GM18867 (cell line): ENCODE measurements at regions not wholly inside any gene's neighbourhood (a gene's known extent, or its start where the extent isn't known, plus 50 kb on each side); places are given as distances from the start of the nearest gene placed in this dataset.
"Not testable (repeated sequence)": the region's sequence is repeated elsewhere in the genome, so short reads cannot be mapped to it uniquely, and the experiment has no call there.

Experiments
- ATAC-seq: cut with Tn5 transposase; IDR thresholded peaks from one replicate; pipeline ENCODE4 v1.9.1; 2021; ENCODE audit warnings: mild to moderate bottlenecking, moderate library complexity; ENCODE audit not compliant: unreplicated experiment

DNA sequence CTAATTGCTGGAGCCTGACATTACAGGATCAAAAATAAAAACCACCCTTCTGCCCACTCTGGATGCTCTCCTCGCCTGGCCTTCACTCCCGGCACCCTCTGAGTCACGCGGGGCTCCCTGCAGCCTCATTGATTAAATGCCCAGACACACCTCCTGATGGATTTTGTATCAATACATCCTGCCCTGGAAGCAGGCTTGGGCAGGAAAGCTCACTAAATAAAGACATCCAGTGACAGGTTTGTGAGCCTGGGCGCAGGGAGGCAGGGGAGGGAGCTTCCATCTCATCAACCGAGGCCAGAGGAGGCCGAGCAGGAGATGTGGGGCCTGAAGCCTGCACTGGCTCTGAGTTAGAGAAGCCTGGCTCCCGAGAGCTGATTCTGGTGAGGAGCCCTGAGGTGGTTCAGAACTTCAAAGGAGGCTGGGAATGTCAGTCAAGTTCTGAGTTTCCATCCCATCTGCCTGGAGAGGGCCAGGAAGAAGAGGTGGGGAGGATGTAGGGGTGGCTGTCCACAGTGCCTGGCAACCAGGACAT lies 318.6 kb downstream of the ADGRD1 start:
- ATAC-seq = not testable (repeated sequence)

DNA sequence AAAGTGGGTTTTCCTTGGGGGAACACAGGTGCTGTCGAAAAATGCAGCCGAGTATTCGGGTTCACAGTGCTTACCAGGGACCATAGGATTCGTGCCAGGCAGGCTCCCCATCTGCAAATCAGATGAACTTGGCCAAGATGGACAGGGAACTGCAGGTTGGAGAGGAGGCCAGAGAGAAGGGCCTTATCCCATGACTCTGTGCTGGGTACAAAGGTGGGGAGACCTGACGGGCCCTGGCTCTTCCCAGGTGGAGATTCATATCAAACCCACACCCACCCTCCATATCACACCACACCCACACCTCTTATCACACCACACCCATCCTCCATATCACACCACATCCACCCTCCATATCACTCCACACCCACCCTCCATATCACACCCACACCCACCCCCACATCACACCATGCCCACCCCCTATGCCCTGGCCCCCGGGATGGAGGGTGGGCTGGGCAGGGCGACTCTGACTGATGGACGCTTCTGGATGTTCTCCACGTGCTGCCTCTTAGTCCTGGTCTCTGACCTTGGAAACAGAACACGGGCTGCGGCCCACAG lies 319.7 kb downstream of the ADGRD1 start:
- ATAC-seq = no peak

DNA sequence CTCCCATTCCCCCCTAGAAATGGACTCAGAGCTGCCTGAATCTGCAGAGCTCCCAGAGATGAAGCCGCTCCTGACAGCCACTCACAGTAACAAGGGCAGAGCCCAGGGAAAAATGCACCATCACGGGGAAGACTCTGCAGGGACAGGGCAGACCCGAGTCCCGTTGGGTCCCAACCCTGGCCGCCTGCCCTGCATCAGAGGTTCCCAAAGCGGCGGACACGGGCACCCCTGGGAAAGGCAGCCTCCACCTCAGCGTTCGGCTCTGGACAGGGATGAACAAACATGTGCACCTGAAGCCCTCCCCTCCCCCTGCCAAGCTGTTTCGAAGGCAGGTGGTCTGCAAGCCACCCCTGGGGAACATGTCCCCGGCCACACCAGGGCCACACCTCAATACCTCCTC lies 320.4 kb downstream of the ADGRD1 start:
- no peak for ATAC-seq

DNA sequence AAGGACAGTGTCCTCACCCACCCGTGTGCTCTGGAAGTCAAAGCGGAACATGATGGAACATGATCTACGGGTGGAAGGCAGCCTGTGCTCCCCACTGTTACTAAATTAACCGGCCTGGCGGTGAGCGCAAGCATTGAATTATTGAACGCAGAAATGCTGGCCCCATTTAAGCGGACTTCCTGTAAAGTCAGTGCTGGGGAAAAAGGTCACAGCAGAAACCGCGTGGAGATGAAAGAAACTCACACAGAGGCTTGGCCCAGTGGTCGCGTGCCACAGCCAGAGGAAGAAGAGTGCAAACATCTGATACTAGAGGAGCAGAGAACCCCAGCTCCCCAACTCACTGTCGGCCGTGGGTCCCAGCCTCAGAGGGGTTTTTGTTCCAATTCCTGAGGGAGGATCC lies 321.2 kb downstream of the ADGRD1 start:
- ATAC-seq = no peak

DNA sequence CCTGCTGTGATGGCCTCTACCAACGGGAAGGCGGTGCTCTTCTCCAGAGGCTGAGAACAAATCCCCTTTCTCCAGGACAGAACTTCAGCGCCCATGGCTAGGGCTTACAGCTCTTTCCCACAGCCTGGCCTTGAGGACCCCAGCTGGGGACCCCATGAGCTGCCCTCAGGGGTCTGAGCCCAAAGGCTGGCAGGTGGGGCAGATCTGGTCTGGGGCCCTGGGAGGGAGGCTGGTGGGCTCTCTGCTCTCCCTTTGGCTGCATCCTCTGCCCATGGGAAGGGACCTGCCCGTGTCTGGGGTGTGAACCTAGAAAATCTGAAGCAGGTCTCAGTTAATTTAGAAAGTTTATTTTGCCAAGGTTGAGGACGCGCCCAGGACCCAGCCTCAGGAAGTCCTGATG lies 322.1 kb downstream of the ADGRD1 start:
- ATAC-seq = no peak

DNA sequence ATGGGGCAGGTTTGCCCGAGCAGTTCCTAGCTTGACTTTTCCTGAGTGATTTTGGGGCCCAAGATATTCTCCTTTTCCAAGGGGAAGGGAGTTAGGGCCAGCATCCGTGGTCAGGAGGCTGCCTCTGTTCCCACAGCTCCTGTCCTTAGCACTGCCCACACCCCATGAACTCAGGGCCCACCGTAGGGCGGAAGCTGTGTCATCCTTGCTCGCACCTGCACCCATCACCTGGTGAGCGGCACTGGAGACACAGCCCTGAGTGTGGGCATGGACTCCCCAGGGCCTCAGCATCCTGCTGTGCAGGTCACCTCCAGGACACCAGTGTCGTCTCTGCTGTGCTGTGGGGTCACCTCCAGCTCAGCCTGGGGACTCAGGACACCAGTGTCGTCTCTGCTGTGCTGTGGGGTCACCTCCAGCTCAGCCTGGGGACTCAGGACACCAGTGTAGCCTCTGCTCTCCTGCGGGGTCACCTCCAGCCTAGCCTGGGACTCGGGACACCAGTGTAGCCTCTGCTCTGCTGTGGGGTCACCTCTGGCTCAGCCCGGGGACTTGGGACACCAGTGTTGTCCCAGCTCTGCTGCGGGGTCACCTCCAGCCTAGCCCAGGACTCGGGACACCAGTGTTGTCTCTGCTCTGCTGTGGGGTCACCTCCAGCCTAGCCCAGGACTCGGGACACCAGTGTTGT lies 322.9 kb downstream of the ADGRD1 start:
- no peak for ATAC-seq

DNA sequence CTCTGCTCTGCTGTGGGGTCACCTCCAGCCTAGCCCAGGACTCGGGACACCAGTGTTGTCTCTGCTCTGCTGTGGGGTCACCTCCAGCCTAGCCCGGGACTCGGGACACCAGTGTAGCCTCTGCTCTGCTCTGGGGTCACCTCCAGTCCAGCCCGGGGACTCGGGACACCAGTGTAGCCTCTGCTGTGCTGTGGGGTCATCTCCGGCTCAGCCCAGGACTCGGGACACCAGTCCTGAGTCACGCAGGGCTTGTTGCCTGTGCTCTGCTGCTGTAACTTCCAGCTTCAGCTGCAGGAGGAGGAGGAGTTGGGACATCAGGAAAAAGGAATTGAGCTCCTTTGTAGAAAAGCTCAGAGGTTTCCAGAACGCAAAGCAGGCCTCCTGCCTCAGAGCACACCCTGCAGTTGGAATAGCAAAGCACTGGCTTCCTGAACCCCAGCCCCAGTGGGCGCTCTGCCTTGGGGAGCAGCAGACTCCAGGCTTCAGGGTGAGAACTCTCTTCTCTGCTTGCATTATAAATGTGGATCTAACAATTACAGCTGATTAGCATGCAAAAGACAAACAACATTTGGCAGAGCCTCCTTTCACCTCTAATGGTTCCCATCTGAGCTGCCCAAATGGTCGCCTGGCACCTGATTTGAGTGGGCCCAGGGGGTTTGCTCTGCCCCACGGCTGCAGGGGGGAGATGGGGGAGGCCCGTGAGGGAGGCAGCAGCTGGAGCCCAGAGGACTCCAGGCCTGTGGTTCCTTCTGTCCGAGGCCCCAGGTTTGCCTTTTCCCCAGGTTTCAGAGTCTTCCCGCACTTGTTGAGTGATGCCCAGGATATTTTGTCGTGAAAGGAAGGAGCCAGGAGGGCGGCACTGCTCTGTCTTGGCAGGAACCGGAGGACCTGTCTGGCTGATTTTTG lies 323.7 kb downstream of the ADGRD1 start:
- not testable (repeated sequence) for ATAC-seq

DNA sequence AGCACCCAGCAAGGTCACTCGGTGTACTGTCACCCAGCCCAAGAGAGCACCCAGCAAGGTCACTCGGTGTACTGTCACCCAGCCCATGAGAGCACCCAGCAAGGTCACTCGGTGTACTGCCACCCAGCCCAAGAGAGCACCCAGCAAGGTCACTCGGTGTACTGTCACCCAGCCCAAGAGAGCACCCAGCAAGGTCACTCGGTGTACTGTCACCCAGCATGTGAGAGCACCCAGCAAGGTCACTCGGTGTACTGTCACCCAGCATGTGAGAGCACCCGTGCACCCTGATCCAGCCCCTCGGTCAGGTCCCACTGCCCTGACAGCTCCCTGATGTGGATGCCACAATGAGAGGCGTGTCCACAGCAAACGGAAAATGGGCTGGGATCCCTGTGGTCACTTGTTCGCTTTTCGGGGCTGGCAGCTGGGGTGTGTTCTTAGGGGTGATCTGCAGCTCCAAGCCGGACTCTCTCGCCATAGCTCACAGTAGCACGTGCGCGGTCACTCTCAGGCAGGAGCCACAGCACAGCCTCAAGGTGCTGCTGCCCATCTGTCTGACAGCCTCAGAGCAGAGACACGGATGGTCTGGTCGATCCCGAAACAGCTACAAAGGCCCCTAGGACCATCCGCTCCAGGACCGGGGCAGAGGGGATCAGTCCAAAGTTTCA lies 324.9 kb downstream of the ADGRD1 start:
- not testable (repeated sequence) for ATAC-seq

DNA sequence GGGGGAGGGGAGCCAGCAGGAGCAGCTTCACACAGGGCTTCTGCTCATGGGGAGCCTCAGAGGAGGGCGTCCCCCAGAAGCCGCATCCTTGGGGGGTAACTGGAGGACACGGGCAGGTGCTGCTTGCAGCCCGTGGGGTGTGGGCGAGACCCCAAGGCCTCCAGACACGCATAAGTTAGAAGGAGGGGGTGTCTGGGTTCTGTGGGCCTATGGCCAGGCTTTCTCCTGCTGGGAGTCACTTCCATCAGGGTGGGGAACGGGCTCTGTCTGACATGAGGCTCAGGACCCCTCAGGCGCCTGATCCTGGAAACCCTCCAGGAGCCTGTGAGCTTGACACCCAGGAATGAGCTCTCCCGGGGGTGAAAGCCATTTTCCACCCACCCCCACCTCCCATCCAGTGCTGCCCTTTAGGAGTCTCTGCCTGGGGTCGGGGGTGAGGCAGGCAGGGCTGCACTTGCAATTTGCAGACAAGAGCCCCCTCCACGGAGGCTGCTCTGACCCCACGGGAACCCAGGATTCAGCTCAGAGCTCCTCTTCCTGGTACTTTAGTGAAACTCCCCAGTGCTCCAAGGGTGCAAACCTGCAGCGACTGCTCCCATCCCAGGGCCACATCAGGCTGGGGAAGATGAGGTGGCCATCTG lies 325.7 kb downstream of the ADGRD1 start:
- no peak for ATAC-seq

DNA sequence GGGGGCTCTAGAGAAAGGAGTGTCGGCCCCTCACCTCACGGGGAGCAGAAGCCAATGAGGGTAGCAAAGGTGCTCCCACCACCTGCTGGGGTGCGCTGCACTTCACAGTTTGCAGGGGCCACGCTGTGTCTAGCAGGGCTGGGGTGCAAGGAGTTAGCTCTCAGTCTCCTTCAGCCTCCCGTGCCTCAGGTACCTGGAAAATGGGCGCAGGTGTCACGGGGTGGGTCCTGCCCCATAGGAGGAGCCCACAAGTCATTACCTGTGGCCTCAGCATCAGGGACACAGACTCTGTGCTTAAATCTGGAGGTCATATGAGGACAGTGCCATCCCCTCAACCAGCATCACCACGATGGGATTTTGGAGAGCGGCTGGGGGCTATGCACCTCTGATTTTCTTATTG lies 326.7 kb downstream of the ADGRD1 start:
- ATAC-seq = no peak

DNA sequence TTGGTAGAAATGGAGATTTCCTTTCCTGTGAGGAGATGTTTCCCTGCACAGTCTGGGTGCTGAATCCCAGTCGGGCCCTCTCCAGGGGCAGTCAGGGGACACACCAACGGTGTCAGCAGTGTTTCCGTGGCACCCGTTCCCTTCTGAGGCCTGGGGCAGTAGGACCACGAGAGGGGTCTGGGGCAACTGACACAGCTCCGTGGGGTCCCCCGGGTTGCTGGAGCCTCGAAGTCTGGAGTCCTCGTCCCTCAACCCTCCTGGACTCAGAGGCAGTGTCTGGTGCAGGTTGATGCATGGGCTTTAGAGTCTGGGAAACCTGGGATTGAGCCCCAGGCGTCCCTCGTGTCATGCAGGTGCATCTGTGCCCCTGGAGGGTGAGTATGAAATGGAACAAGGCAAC lies 327.3 kb downstream of the ADGRD1 start:
- no peak for ATAC-seq

DNA sequence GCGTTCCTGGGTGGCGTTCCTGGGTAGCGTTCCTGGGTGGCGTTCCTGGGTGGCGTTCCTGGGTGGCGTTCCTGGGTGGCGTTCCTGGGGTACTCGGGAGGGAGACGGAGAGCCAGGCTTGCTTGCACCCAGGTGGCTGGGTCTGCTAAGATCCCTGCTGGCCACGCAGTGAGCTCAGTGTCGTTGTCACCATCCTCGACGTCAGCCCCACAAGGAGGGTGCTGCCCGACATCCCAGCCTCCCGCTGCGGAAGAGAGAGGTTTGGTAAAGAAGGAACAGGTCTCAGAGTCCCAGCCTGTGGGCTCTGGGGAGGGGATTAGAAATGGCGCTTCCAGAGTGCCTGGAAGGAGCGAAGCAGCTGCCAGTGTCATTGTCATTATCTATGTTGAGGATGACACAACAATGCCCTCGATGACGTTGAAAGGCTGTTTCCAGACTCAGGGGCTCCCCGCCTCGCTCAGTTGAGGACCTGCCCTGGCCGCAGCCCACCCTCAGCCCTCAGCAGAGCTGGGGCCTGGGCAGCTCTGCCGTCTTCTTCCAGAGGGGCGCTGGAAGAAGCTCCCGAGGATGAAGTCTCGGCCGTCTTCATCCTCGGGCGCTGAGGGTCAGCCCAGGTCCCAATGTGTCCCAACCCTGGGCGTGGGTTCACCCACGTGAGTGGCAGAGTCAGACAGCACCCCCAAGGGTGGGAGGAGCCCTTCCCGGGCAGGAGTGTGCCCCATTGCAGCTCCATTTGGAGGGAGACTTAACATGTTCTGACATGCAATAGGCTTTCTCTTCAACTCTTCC lies 328.8 kb downstream of the ADGRD1 start:
- ATAC-seq = no peak

DNA sequence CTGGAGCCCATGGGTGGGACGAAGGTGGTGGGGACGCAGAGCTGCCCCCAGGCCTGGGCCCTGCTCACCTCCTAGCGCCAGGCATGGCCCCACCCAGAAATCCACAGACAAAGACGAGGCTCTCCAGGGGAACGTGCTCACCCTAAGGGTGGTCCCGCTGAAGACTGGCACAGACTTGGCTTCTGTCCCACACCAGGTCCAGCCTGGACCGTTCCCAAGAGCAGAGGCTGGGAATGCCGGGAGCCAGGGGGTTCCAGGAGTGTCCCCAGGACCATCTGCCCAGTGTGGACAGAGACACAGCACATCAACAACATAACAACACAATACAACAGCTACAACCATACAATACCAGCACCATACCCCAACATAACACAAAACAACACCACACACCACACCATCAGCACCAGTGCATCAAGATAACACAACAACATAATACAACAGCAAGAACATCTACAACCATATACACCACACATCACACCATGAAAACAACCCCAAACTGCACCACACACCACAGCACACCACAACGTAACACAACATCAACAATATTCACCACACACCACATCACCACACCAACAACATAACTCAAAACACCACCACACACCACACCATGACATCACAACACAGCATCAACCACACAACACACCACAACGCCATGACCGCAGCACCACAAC lies 329.6 kb downstream of the ADGRD1 start:
- no peak for ATAC-seq

DNA sequence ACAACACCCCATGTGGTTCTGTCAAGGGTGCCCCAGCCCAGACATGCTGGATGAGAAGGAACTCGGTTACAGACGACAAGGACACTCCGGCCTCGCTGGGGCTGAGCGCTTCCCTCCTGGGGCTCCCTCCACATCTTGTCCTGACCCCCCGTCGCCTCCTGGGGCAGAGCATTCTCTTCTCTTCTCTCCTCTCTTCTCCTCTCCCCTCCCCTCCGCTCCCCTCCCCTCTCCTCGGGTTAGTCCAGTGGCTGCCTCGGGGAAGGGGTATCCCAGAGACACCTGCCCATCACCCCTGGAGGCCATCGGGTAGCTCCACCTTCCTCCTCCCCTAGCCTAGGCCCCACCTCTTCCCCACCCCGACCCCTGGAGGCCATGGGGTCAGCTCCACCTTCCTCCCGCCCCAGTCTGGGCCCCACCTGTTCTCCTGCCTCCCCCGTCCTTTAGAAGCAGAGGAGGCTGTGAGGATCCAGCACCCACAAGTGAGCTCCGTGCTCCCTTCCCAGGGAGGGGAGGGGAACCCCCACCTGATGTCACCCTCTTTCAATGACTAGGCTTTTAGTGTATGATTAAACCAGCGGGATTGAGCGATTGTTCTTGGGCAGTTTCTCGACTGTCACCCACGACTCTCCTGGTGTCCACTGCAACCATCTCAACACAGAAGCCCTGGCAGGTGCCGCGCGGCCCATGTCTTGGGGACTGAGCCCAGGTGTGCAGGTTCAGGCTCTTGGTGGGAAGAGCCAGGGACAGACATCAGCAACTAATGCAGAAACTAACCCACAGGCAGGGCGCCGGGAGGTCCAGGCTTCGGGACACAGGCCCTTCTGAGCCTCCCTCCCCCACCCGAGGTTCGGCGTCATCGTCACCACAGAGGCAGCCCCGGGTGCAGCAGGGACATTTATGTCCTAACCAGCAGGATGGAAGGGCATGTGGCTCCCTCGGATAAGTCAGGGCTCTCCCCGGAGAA lies 330.4 kb downstream of the ADGRD1 start:
- not testable (repeated sequence) for ATAC-seq

DNA sequence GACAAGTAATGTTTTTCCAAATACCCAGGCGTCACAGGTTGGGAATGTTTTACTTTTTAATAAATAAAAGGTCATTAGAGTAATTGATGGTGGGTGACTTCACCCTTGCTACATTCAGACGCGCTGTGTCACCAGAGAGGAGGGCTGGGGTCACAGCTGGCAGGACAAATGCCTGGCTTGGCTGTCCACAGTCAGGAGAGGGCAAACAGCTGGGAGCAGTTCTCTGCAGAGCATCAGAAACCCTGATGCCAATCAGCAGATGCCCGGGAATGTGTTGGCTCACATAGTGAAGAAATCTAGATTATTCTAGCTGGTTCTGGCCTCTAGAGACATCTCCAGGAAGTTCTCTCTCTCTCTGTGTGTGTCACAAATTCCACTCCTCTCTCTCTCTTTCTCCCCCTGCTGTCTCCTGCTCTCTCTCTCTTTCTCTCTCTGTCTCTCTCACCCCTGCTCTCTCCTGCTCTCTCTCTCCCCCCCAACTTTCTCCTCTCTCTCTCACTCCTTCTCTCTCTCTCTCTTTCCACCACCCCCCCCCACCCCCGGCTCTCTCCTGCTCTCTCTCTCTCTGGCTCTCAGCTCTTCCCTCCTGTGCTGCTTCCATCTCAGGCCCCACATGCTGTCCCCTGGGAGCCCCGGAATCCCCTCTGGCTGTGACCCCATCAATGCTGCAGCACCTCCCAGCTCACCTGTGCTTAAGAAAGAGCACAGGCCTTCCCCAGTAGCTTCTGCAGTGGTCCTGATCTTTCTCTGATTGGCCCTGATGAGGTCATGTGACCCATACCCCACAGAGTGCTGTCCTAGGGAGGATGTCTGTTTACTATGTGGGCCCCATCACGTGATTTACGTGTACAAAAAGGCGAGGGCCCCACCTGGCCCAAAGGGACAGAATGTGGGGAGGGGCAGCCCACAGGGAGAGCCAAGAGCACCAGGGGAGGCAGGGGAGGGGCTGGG lies 331.5 kb downstream of the ADGRD1 start:
- ATAC-seq = not testable (repeated sequence)

DNA sequence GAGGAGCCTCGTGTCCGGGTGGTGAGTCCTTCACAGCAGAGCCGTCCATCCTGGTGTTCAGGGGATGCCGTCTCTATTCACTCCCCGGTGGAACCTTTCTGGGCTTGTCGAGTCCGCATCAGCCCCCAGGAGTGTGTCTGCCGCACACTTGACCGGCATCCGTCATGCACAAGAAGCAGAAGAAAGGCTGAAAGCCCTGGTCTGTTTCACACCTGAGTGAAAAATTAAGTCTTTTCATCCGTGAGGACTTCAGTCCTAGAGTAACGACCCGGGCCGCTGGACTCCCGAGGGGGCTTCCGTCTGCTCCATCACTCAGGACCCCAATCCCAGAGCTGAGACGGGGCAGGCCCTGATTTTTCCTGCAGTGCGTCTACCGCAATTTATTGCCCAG lies 332.2 kb downstream of the ADGRD1 start:
- not testable (repeated sequence) for ATAC-seq

DNA sequence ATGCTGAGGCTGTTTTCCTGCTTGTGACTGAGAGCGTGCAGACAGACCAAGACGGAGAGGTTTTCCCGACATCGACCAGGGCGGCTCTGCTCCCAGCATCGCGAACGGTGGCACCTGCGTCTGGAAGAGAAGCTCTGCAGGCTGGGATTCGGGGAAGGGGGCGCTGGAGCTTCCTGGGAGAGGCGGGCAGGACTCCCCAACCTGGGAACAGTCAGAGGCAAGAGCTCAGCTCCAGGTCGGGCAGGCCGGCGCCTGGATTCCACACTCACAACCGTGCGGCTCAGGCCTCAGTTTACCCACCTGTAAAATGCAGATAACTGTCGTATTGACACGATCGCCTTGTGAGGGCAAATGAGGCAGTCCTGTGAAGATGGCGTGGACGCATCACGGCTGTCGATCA lies 332.6 kb downstream of the ADGRD1 start:
- not testable (repeated sequence) for ATAC-seq
